ENCODE measurements at regions not wholly inside any gene's neighbourhood (a gene's known extent, or its start where the extent isn't known, plus 50 kb on each side); places are given as distances from the start of the nearest gene placed in this dataset.

DNA sequence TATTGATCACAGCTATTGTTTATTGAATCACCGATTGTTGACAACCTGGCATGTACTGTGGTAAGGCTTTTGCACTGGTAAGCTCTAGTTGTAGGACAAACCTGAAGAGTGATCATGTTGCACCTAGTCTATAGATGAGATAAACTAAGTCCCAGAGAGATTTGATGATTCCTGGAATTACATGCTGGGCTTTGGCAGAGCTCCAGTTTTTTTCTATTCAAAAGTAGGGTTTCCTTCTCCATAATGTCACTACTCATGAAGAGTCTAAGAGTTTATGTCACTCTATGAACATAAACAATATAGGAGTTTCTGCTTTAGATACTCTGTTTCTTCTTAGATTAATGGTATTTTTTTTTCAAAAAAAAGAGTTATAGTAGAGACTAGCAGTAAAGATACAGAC lies 72.0 kb downstream of the BMP4 start:
- H3K36me3 Mint-ChIP-seq (ENCODE audit: low read depth), result no peaks in the 10 kb centered on the region

DNA sequence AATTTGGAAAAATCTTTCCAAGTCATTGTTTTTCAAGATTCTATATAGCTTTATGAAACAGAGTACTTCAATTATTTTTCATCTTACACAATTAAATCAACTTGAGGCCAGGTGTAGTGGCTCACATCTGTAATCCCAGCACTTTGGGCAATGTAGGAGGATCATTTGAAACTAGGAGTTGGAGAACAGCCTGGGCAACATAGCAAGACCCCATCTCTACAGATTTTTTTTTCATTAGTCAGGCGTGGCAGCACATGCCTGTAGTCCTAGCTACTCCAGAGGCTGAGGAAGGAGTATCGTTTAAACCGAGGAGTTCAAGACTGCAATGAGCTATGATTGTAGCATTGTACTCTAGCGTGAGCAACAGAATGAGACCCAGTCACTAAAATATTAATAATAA lies 72.9 kb downstream of the BMP4 start:
- H3K9me3 ChIP-seq (ENCODE audit: control insufficient read depth, low read length), result no peaks in the 10 kb centered on the region
- Mint-ChIP-seq H3K36me3 (ENCODE audit: low read depth) (no peaks in the 10 kb centered on the region), H3K4me1 (peaks cover 6% of the 10 kb centered on the region), H3K27me3 (ENCODE audit: insufficient read depth) (no peaks in the 10 kb centered on the region), H3K27ac (no peak overlapping the region), H3K9me3 (no peaks in the 10 kb centered on the region), H3K4me3 (no peak overlapping the region)
- no peak overlapping the region for H3K27ac ChIP-seq (ENCODE audit: low read depth, low read length)
- TF ChIP-seq CTCF (conservative IDR thresholded peaks at IDR 0.05), result no peak
- H3K36me3 ChIP-seq (ENCODE audit: control insufficient read depth, insufficient read depth, low read length), result no peaks in the 10 kb centered on the region
- H3K4me1 ChIP-seq (ENCODE audit: control insufficient read depth, insufficient read depth, low read length), result no peaks in the 10 kb centered on the region
- H3K27me3 ChIP-seq (ENCODE audit: control insufficient read depth, insufficient read depth, low read length, poor library complexity, severe bottlenecking), result no peaks in the 10 kb centered on the region
- 97 to 100% methylated on average over 3 of the region's 4 CpGs for WGBS, 2 experiments (ENCODE audit: insufficient coverage in 1 of 2, insufficient read length in 1 of 2)
- no peak for DNase-seq
- H3K9ac ChIP-seq (ENCODE audit: extremely low read depth, low read length, poor library complexity, severe bottlenecking), result no peak overlapping the region
- H3K4me3 ChIP-seq (ENCODE audit: low read length), result no peak overlapping the region

More for the DNA sequence above, 72.0 kb downstream of the BMP4 start:
- Mint-ChIP-seq H3K4me3 (no peak overlapping the region), H3K4me1 (no peaks in the 10 kb centered on the region), H3K27me3 (ENCODE audit: insufficient read depth) (no peaks in the 10 kb centered on the region), H3K9me3 (no peaks in the 10 kb centered on the region), H3K27ac (no peak overlapping the region)
- H3K9me3 ChIP-seq (ENCODE audit: control insufficient read depth, low read length), result no peaks in the 10 kb centered on the region
- TF ChIP-seq CTCF (conservative IDR thresholded peaks at IDR 0.05), result no peak
- 89 to 100% methylated on average over 1 of the region's 1 CpG for WGBS, 2 experiments (ENCODE audit: insufficient coverage in 1 of 2, insufficient read length in 1 of 2)
- no peaks in the 10 kb centered on the region for H3K36me3 ChIP-seq (ENCODE audit: control insufficient read depth, insufficient read depth, low read length)
- H3K27ac ChIP-seq (ENCODE audit: low read depth, low read length), result no peak overlapping the region
- no peak overlapping the region for H3K9ac ChIP-seq (ENCODE audit: extremely low read depth, low read length, poor library complexity, severe bottlenecking)
- no peaks in the 10 kb centered on the region for H3K4me1 ChIP-seq (ENCODE audit: control insufficient read depth, insufficient read depth, low read length)
- no peak overlapping the region for H3K4me3 ChIP-seq (ENCODE audit: low read length)
- no peaks in the 10 kb centered on the region for H3K27me3 ChIP-seq (ENCODE audit: control insufficient read depth, insufficient read depth, low read length, poor library complexity, severe bottlenecking)
- DNase-seq, result no peak

- Mint-ChIP-seq H3K27me3 (ENCODE audit: insufficient read depth) (no peaks in the 10 kb centered on the region), H3K4me3 (no peak overlapping the region), H3K27ac (no peak overlapping the region), H3K4me1 (peaks cover 6% of the 10 kb centered on the region), H3K9me3 (no peaks in the 10 kb centered on the region), H3K36me3 (ENCODE audit: low read depth) (no peaks in the 10 kb centered on the region)
- no peak for TF ChIP-seq CTCF (conservative IDR thresholded peaks at IDR 0.05)
- WGBS, 2 experiments (ENCODE audit: insufficient coverage in 1 of 2, insufficient read length in 1 of 2), result 80 to 83% methylated on average over 4 of the region's 4 CpGs
- H3K9ac ChIP-seq (ENCODE audit: extremely low read depth, low read length, poor library complexity, severe bottlenecking), result no peak overlapping the region
- no peaks in the 10 kb centered on the region for H3K4me1 ChIP-seq (ENCODE audit: control insufficient read depth, insufficient read depth, low read length)
- H3K27me3 ChIP-seq (ENCODE audit: control insufficient read depth, insufficient read depth, low read length, poor library complexity, severe bottlenecking), result no peaks in the 10 kb centered on the region
- no peak for DNase-seq
- H3K36me3 ChIP-seq (ENCODE audit: control insufficient read depth, insufficient read depth, low read length), result no peaks in the 10 kb centered on the region
- H3K9me3 ChIP-seq (ENCODE audit: control insufficient read depth, low read length), result no peaks in the 10 kb centered on the region
- no peak overlapping the region for H3K4me3 ChIP-seq (ENCODE audit: low read length)
- no peak overlapping the region for H3K27ac ChIP-seq (ENCODE audit: low read depth, low read length)
Measured at GRCh38 chr14:53882684-53883083, 73.9 kb downstream of the BMP4 start.
